ENCODE measurements at regions not wholly inside any gene's neighbourhood (a gene's known extent, or its start where the extent isn't known, plus 50 kb on each side); places are given as distances from the start of the nearest gene placed in this dataset.

GRCh38 chr1:101448018-101448417, 211.2 kb downstream of the S1PR1 start:
- TF ChIP-seq POLR2A (IDR thresholded peaks at IDR 0.05) (no peak), CTCF (IDR thresholded peaks at IDR 0.05) (no peak), EP300 (IDR thresholded peaks at IDR 0.05) (no peak)

Data from suprapubic skin (tissue), 3 donors.